H1 (cell line): ENCODE measurements at regions not wholly inside any gene's neighbourhood (a gene's known extent, or its start where the extent isn't known, plus 50 kb on each side); places are given as distances from the start of the nearest gene placed in this dataset.

Experiments
- CTCF ChIA-PET: fragments of 300-600 bp; sonication (Branson Sonifier 250); formaldehyde crosslinking; loops from one replicate; lab custom pipeline; 2021; ENCODE audit not compliant: partially characterized antibody; lab: Charles Lee
- POLR2A ChIA-PET: fragments of 300-600 bp; sonication (Branson Sonifier 250); formaldehyde crosslinking; loops from one replicate; lab custom pipeline; 2021; ENCODE audit warnings: inconsistent platforms; ENCODE audit not compliant: partially characterized antibody; lab: Charles Lee
- DNase-seq, 2 experiments: peaks; one replicate each; pipeline versions ENCODE4 v3.0.0 to v3.0.0-alpha.2; 2010 to 2022; ENCODE audit warnings: low spot score in 2 of 2, low read depth in 1 of 2, mixed read lengths in 1 of 2
- FAIRE-seq: peaks from 2 replicates; lab custom pipeline; 2011; peaks lifted over from hg19 to GRCh38; lab: Jason Lieb, UNC
- H2AFZ ChIP-seq: 2 replicates; pipeline ENCODE4 v1.8.1; 2012; ENCODE audit warnings: low read length, inconsistent platforms
- H2AK5ac ChIP-seq: 2 replicates; pipeline ENCODE4 v1.6.1; 2013; ENCODE audit warnings: low read depth, low read length
- H2BK120ac ChIP-seq: replicated peaks from 2 replicates; pipeline ENCODE3; 2013; ENCODE audit warnings: low read depth, low read length, inconsistent platforms
- H2BK12ac ChIP-seq: 2 replicates; pipeline ENCODE4 v1.6.1; 2013; ENCODE audit warnings: low read depth, low read length
- H2BK15ac ChIP-seq: 2 replicates; pipeline ENCODE4 v1.6.1; 2013; ENCODE audit warnings: low read length
- H2BK20ac ChIP-seq: 2 replicates; pipeline ENCODE4 v1.6.1; 2013; ENCODE audit warnings: low read length
- H2BK5ac ChIP-seq: 2 replicates; pipeline ENCODE4 v1.6.1; 2013; ENCODE audit warnings: low read depth, low read length
- H3K14ac ChIP-seq: 2 replicates; pipeline ENCODE4 v1.6.1; 2013; ENCODE audit warnings: inconsistent platforms; ENCODE audit not compliant: insufficient read length
- H3K18ac ChIP-seq: 2 replicates; pipeline ENCODE4 v1.6.1; 2013; ENCODE audit warnings: low read length; ENCODE audit errors: extremely low read depth
- H3K23ac ChIP-seq: 2 replicates; pipeline ENCODE4 v1.6.1; 2013; ENCODE audit warnings: inconsistent platforms; ENCODE audit not compliant: insufficient read length
- H3K23me2 ChIP-seq: 2 replicates; pipeline ENCODE4 v1.6.1; 2013; ENCODE audit warnings: low read depth, low read length
- H3K27ac ChIP-seq: 2 replicates; pipeline ENCODE4 v1.6.1; 2011; ENCODE audit warnings: low read depth, low read length, inconsistent platforms
- H3K27me3 ChIP-seq, 4 experiments: replicated peaks in 1 of 4; 1 replicate in 1 of 4; 2 replicates in 3 of 4; pipeline versions ENCODE4 v1.6.1 to v1.8.1; 2011 to 2013; ENCODE audit warnings: low read length in 3 of 4, mild to moderate bottlenecking in 3 of 4, inconsistent platforms in 2 of 4, mixed read lengths in 2 of 4, moderate library complexity in 1 of 4; ENCODE audit not compliant: control insufficient read depth in 3 of 4, insufficient read depth in 3 of 4; ENCODE audit errors: extremely low read depth in 1 of 4
- H3K36me3 ChIP-seq, 4 experiments: 2 replicates each; pipeline versions ENCODE4 v1.6.1 to v1.8.1; 2011 to 2013; ENCODE audit warnings: mild to moderate bottlenecking in 4 of 4, low read length in 3 of 4, moderate library complexity in 2 of 4, control low read depth in 1 of 4, inconsistent platforms in 1 of 4; ENCODE audit not compliant: insufficient read depth in 4 of 4, control insufficient read depth in 2 of 4
- H3K4ac ChIP-seq: replicated peaks from 2 replicates; pipeline ENCODE3; 2013; ENCODE audit warnings: low read length, low read depth, mixed read lengths, inconsistent platforms; ENCODE audit not compliant: insufficient read length
- H3K4me1 ChIP-seq, 4 experiments: replicated peaks in 1 of 4; 1 replicate in 1 of 4; 2 replicates in 3 of 4; pipeline versions ENCODE4 v1.6.1 to v1.8.1; 2011 to 2013; ENCODE audit warnings: low read length in 3 of 4, inconsistent platforms in 2 of 4, mixed read lengths in 1 of 4; ENCODE audit not compliant: insufficient read depth in 4 of 4, control insufficient read depth in 3 of 4
- H3K4me2 ChIP-seq, 2 experiments: 2 replicates each; pipeline versions ENCODE4 v1.6.1 to v1.8.1; 2011 to 2013; ENCODE audit warnings: low read depth in 2 of 2, low read length in 2 of 2, control low read depth in 1 of 2, inconsistent platforms in 1 of 2, mild to moderate bottlenecking in 1 of 2; ENCODE audit not compliant: insufficient read depth in 1 of 2
- H3K4me3 ChIP-seq, 4 experiments: fragments of 200-600, 300-600 bp in 1 of 4; sonication (generic), shearing (Covaris generic), sonication (Bioruptor Twin) in 1 of 4; 2 replicates each; pipeline versions ENCODE4 v1.5.1 to v1.8.1; 2011 to 2016; ENCODE audit warnings: low read length in 4 of 4, low read depth in 3 of 4, control low read depth in 2 of 4, inconsistent platforms in 2 of 4, mild to moderate bottlenecking in 2 of 4, mixed read lengths in 1 of 4, moderate library complexity in 1 of 4; ENCODE audit not compliant: insufficient read depth in 2 of 4; ENCODE audit errors: extremely low read depth in 1 of 4
- H3K56ac ChIP-seq: replicated peaks from 2 replicates; pipeline ENCODE3; 2013; ENCODE audit warnings: low read depth, mild to moderate bottlenecking, mixed read lengths, low read length, inconsistent platforms; ENCODE audit not compliant: insufficient read length
- H3K79me1 ChIP-seq: 2 replicates; pipeline ENCODE4 v1.6.1; 2013; ENCODE audit warnings: low read depth, low read length, control low read depth
- H3K79me2 ChIP-seq, 2 experiments: 2 replicates each; pipeline versions ENCODE4 v1.6.1 to v1.8.1; 2012 to 2013; ENCODE audit warnings: low read length in 2 of 2, mild to moderate bottlenecking in 2 of 2, inconsistent platforms in 1 of 2; ENCODE audit not compliant: insufficient read depth in 2 of 2, control insufficient read depth in 1 of 2
- H3K9ac ChIP-seq, 4 experiments: replicated peaks in 1 of 4; 1 replicate in 1 of 4; 2 replicates in 3 of 4; pipeline versions ENCODE4 v1.6.1 to v1.8.1; 2011 to 2013; ENCODE audit warnings: low read depth in 3 of 4, low read length in 3 of 4, control low read depth in 2 of 4, mild to moderate bottlenecking in 2 of 4, moderate library complexity in 2 of 4, inconsistent platforms in 1 of 4; ENCODE audit errors: extremely low read depth in 1 of 4
- H3K9me3 ChIP-seq, 2 experiments: 2 replicates each; pipeline versions ENCODE4 v1.6.1 to v1.8.1; 2012 to 2013; ENCODE audit warnings: mild to moderate bottlenecking in 2 of 2, moderate library complexity in 2 of 2, control low read depth in 1 of 2, inconsistent platforms in 1 of 2, low read depth in 1 of 2, low read length in 1 of 2, mixed read lengths in 1 of 2; ENCODE audit not compliant: insufficient read depth in 2 of 2
- H4K20me1 ChIP-seq, 2 experiments: replicated peaks in 1 of 2; 2 replicates each; pipeline versions ENCODE3 to v1.8.1; 2011 to 2013; ENCODE audit warnings: inconsistent platforms in 2 of 2, low read length in 2 of 2, mild to moderate bottlenecking in 1 of 2; ENCODE audit not compliant: insufficient read depth in 2 of 2, control insufficient read depth in 1 of 2
- H4K5ac ChIP-seq: 2 replicates; pipeline ENCODE4 v1.6.1; 2013; ENCODE audit warnings: low read length, low read depth, mixed read lengths, inconsistent platforms; ENCODE audit not compliant: insufficient read length
- H4K8ac ChIP-seq: 2 replicates; pipeline ENCODE4 v1.8.0; 2013; ENCODE audit warnings: mild to moderate bottlenecking, moderate library complexity, low read length, inconsistent platforms; ENCODE audit not compliant: insufficient read depth; ENCODE audit errors: extremely low read depth
- H4K91ac ChIP-seq: replicated peaks from 2 replicates; pipeline ENCODE3; 2013; ENCODE audit warnings: low read length, mixed read lengths, inconsistent platforms; ENCODE audit not compliant: insufficient read length
- BCL11A ChIP-seq, 2 experiments: IDR thresholded peaks; one replicate each; pipeline ENCODE4 v1.6.1; 2011; ENCODE audit warnings: low read depth in 2 of 2, low read length in 2 of 2, mild to moderate bottlenecking in 2 of 2
- CTBP2 ChIP-seq: IDR thresholded peaks from 2 replicates; pipeline ENCODE4 v1.7.0; 2011; ENCODE audit warnings: borderline replicate concordance, mild to moderate bottlenecking, moderate library complexity, mixed read lengths, low read length; ENCODE audit not compliant: insufficient read depth, insufficient read length
- KDM4A ChIP-seq: IDR thresholded peaks from one replicate; pipeline ENCODE4 v1.7.1; 2012; ENCODE audit warnings: low read depth, mild to moderate bottlenecking, moderate library complexity, low read length, inconsistent platforms; ENCODE audit not compliant: severe bottlenecking
- POLR2A ChIP-seq, 2 experiments: IDR thresholded peaks; 1 replicate in 1 of 2; 2 replicates in 1 of 2; pipeline ENCODE4 v1.6.1; 2011; ENCODE audit warnings: low read depth in 2 of 2, low read length in 2 of 2, mild to moderate bottlenecking in 2 of 2; ENCODE audit errors: control extremely low read depth in 1 of 2
- POU5F1 ChIP-seq: IDR thresholded peaks from 2 replicates; pipeline ENCODE4 v1.6.1; 2011; ENCODE audit warnings: low read depth, mild to moderate bottlenecking, low read length, moderate library complexity
- RAD21 ChIP-seq, 2 experiments: IDR thresholded peaks in 1 of 2; conservative IDR thresholded peaks in 1 of 2; 2 replicates each; pipeline ENCODE4 v1.6.1; 2011; ENCODE audit warnings: low read depth in 2 of 2, low read length in 2 of 2, improper control_type of control experiment in 1 of 2, inconsistent platforms in 1 of 2, mild to moderate bottlenecking in 1 of 2, moderate library complexity in 1 of 2
- SP1 ChIP-seq: IDR thresholded peaks from 2 replicates; pipeline ENCODE4 v1.6.1; 2011; ENCODE audit warnings: low read depth, low read length
- SP4 ChIP-seq: IDR thresholded peaks from 2 replicates; pipeline ENCODE4 v1.6.1; 2012; ENCODE audit warnings: low read length, inconsistent platforms
- SUZ12 ChIP-seq: fragments of 200-600 bp; sonication (generic); IDR thresholded peaks from 2 replicates; pipeline ENCODE4 v1.6.1; 2012; ENCODE audit warnings: mild to moderate bottlenecking, inconsistent platforms, low read length, moderate library complexity, mixed read lengths
- TBP ChIP-seq: IDR thresholded peaks from 2 replicates; pipeline ENCODE4 v1.6.1; 2011; ENCODE audit warnings: low read depth, low read length, improper control_type of control experiment
- TEAD4 ChIP-seq: IDR thresholded peaks from 2 replicates; pipeline ENCODE4 v1.6.1; 2012; ENCODE audit warnings: low read depth, low read length, inconsistent platforms, mixed read lengths

DNA sequence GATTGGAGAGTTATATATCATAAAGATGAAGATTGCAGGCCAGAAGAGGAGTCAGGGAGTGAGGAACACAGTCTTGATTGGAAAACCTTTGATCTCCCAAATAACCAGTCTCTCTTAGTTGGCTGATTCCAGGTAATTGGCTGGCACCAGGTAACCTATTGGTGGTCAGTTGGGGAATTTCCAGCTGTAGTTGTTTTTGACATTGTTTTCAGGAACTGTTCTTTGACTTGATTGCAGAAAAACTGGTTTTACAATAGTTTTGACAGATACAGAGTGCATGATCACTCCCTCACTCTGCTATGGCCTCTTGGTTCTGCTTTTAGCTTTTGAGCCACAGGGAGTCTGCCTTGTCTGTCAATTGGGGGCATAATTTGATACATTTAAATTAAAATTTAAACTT, 71.6 kb downstream of the ZNF641 start:
- POLR2A ChIA-PET, result interaction anchor here (1.2 to 1.9 kb wide), 2 partner anchors 18 to 81 kb away, joined by 3 to 4 read pairs; no protein-coding TSS in a partner anchor
- TF ChIP-seq TBP (no peak), POU5F1 (no peak), SP4 (no peak), CTBP2 (no peak), KDM4A (no peak), BCL11A (IDR thresholded peaks at IDR 0.05; ENCODE audit: low read depth in 2 of 2, low read length in 2 of 2) (no peak), SUZ12 (no peak), SP1 (no peak), POLR2A (IDR thresholded peaks at IDR 0.05; ENCODE audit: control extremely low read depth in 1 of 2, low read depth in 2 of 2, low read length in 2 of 2) (no peak), TEAD4 (no peak), RAD21 (IDR thresholded peaks at IDR 0.05 in 1 of 2, conservative IDR thresholded peaks at IDR 0.05 in 1 of 2; ENCODE audit: low read depth in 2 of 2, low read length in 2 of 2) (no peak)
- TF ChIP-seq, all 59 proteins: peak for 0
- no peaks in the 10 kb centered on the region; a peak in 1 of 7 replicates for H3K4me1 ChIP-seq
- no peaks in the 10 kb centered on the region; a peak in 1 of 8 replicates for H3K36me3 ChIP-seq
- no peak overlapping the region for H2BK12ac ChIP-seq
- H2BK5ac ChIP-seq, result no peak overlapping the region
- peaks cover 0 to 3% of the 10 kb centered on the region in 2 experiments; a peak in 2 of 4 replicates for H3K9me3 ChIP-seq
- peaks cover 8 to 48% (median 37%) of the 10 kb centered on the region in 4 experiments for H3K27me3 ChIP-seq
- H3K18ac ChIP-seq, result no peak overlapping the region
- H3K23ac ChIP-seq, result no peak overlapping the region
- no peak overlapping the region for H3K4ac ChIP-seq
- no peak overlapping the region for H2AK5ac ChIP-seq
- FAIRE-seq (no peak), DNase-seq (no peak)
- CTCF ChIA-PET, result interaction anchor here (0.9 to 1.4 kb wide), 2 partner anchors 17 to 264 kb away, joined by 3 to 4 read pairs; no protein-coding TSS in a partner anchor
- no peak overlapping the region for H2BK15ac ChIP-seq
- H3K79me1 ChIP-seq, result no peaks in the 10 kb centered on the region
- no peak overlapping the region for H4K91ac ChIP-seq
- H2AFZ ChIP-seq, result no peak overlapping the region
- H3K23me2 ChIP-seq, result no peaks in the 10 kb centered on the region
- H3K4me3 ChIP-seq, result no peak overlapping the region
- H3K9ac ChIP-seq, result no peak overlapping the region
- no peak overlapping the region for H3K4me2 ChIP-seq
- H3K27ac ChIP-seq, result no peak overlapping the region
- no peak overlapping the region for H4K5ac ChIP-seq
- no peak overlapping the region for H4K8ac ChIP-seq
- no peak overlapping the region for H2BK120ac ChIP-seq
- no peaks in the 10 kb centered on the region for H3K79me2 ChIP-seq
- no peak overlapping the region for H3K56ac ChIP-seq
- H3K14ac ChIP-seq, result no peak overlapping the region
- H2BK20ac ChIP-seq, result no peak overlapping the region
- peaks cover 0 to 2% of the 10 kb centered on the region in 2 experiments for H4K20me1 ChIP-seq
